Right lobe of liver (tissue), 4 donors: ENCODE measurements at regions not wholly inside any gene's neighbourhood (a gene's known extent, or its start where the extent isn't known, plus 50 kb on each side); places are given as distances from the start of the nearest gene placed in this dataset.

Experiments
- POLR2A ChIP-seq: fragments of 450-650 bp; IDR thresholded peaks from one replicate; pipeline ENCODE4 v1.6.1; 2017; ENCODE audit warnings: antibody characterized with exemption, mild to moderate bottlenecking
- TF ChIP-seq, protein P1 (sequence below), 4 donors: fragments of 200-600 bp in 3 of 4; fragments of 450-650 bp in 1 of 4; IDR thresholded peaks; one replicate each; pipeline versions ENCODE4 v1.5.1 to v1.8.0; 2016 to 2022; ENCODE audit warnings: antibody characterized with exemption in 4 of 4, mild to moderate bottlenecking in 2 of 4
- donor health status: DM: no; HTN: no; CAD: no.
- donor health status: DM: no; HTN: no; CAD: no.
- donor health status: DM: no; HTN: yes; CAD: no.

GRCh38 chr6:20263059-20263458 is 50.8 kb upstream of the MBOAT1 start:
- TF ChIP-seq, protein P1, sequence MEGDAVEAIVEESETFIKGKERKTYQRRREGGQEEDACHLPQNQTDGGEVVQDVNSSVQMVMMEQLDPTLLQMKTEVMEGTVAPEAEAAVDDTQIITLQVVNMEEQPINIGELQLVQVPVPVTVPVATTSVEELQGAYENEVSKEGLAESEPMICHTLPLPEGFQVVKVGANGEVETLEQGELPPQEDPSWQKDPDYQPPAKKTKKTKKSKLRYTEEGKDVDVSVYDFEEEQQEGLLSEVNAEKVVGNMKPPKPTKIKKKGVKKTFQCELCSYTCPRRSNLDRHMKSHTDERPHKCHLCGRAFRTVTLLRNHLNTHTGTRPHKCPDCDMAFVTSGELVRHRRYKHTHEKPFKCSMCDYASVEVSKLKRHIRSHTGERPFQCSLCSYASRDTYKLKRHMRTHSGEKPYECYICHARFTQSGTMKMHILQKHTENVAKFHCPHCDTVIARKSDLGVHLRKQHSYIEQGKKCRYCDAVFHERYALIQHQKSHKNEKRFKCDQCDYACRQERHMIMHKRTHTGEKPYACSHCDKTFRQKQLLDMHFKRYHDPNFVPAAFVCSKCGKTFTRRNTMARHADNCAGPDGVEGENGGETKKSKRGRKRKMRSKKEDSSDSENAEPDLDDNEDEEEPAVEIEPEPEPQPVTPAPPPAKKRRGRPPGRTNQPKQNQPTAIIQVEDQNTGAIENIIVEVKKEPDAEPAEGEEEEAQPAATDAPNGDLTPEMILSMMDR (IDR thresholded peaks at IDR 0.05): no peak
- no peak for TF ChIP-seq POLR2A
